ENCODE measurements at regions not wholly inside any gene's neighbourhood (a gene's known extent, or its start where the extent isn't known, plus 50 kb on each side); places are given as distances from the start of the nearest gene placed in this dataset.

DNA sequence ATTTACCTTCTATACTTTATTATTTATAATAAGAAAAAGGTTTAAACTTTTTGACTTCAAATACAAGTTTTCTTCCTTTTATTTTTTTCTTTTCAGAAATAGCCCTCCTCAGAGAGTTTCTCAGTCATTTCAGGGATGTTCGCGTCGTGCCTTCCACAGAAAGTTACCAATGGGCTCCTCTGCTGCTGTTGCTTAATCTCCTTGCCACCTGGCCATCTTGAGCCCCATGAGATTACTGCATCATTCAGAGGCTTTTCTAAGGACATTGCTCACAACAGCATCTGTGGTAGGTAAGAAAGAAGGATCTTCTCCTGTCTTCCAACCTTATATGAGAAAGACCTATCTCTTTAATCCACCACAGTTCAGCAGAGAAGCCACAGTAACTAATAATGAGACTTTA lies 1361.9 kb upstream of the ADGRL3 start:
- peaks cover 10% of the 10 kb centered on the region for H3K9me3 Mint-ChIP-seq
- intact Hi-C loops (cut with micrococcal nuclease): no loop called here
- H3K27me3 Mint-ChIP-seq (ENCODE audit: low read depth): no peaks in the 10 kb centered on the region
- H3K27ac Mint-ChIP-seq: no peak overlapping the region
- H3K4me1 Mint-ChIP-seq (ENCODE audit: low read depth): no peaks in the 10 kb centered on the region
- H3K36me3 Mint-ChIP-seq (ENCODE audit: low read depth): no peaks in the 10 kb centered on the region
- no peak for DNase-seq (ENCODE audit: low spot score)
- no peak overlapping the region for H3K4me3 Mint-ChIP-seq (ENCODE audit: low read depth)

GRCh38 chr4:59841698-59842097 lies 1358.4 kb upstream of the ADGRL3 start:
- no peak for DNase-seq (ENCODE audit: low spot score)
- H3K4me1 Mint-ChIP-seq (ENCODE audit: low read depth): no peaks in the 10 kb centered on the region
- H3K27me3 Mint-ChIP-seq (ENCODE audit: low read depth): no peaks in the 10 kb centered on the region
- peaks cover 23% of the 10 kb centered on the region for H3K9me3 Mint-ChIP-seq
- intact Hi-C loops (cut with micrococcal nuclease): no loop called here
- no peak overlapping the region for H3K4me3 Mint-ChIP-seq (ENCODE audit: low read depth)
- no peaks in the 10 kb centered on the region for H3K36me3 Mint-ChIP-seq (ENCODE audit: low read depth)
- no peak overlapping the region for H3K27ac Mint-ChIP-seq

DNA sequence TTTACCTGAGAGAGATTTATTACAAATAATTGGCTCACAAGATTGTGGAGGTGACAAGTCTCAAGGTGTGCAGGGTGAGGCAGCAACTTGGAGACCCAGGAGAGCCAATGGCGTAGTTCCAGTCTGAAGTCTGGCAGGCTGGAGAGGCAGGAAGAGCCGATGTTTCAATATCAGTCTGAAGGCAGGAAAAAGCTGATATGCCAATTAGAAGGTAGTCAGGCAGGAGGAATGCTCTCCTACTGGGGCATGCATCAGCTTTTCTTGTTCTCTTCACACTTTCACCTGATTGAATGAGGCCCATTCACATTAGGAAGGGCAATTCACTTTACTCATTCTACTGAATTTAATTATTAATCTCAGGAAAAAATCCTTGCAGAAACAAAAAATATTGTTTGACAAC lies 1351.7 kb upstream of the ADGRL3 start:
- H3K27me3 Mint-ChIP-seq (ENCODE audit: low read depth): no peaks in the 10 kb centered on the region
- H3K36me3 Mint-ChIP-seq (ENCODE audit: low read depth): no peaks in the 10 kb centered on the region
- no peak overlapping the region for H3K27ac Mint-ChIP-seq
- no peak for DNase-seq (ENCODE audit: low spot score)
- H3K9me3 Mint-ChIP-seq: peaks cover 15% of the 10 kb centered on the region
- H3K4me1 Mint-ChIP-seq (ENCODE audit: low read depth): no peaks in the 10 kb centered on the region
- intact Hi-C loops (cut with micrococcal nuclease): no loop called here
- no peak overlapping the region for H3K4me3 Mint-ChIP-seq (ENCODE audit: low read depth)

DNA sequence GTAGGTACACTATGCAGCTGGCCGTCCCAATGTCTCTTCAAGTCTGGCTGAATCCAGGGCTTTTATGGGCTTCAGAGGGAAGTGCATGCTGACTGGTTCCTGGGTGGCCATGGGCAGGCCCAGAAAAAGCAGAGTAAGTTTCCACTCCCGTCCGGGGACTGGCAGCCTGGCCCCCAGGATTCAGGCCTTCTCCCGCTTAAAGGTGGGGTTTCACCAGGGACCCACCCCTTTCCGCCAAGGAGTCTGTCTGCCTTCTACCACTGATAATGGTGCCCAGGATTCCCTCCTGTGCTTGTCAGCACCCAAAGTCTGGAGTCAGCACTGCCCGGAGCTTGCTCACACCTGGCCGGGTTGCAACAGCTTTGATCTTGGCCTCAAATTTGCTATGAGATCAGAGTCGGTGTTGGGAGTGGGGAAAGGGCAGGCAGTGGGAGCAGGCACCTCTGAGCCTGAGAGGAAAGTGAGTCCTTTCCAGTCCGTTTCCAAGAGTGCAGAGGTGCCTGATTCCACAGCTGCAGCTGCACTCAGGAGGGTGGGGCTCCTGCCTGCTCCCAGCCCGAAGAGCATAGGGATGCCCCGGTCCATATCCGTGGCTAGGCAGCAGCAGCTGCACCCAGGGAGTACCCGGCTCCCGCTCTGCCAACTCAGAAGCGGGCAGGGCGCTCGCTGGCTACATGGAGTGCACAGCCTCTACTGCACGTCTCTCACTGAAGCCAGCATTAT lies 1344.3 kb upstream of the ADGRL3 start:
- Mint-ChIP-seq H3K27me3 (ENCODE audit: low read depth) (no peaks in the 10 kb centered on the region), H3K27ac (no peak overlapping the region), H3K36me3 (ENCODE audit: low read depth) (no peaks in the 10 kb centered on the region), H3K9me3 (peaks cover 6% of the 10 kb centered on the region), H3K4me3 (ENCODE audit: low read depth) (no peak overlapping the region), H3K4me1 (ENCODE audit: low read depth) (no peaks in the 10 kb centered on the region)
- no peak for DNase-seq (ENCODE audit: low spot score)
- intact Hi-C loops (cut with micrococcal nuclease): no loop called here

- H3K36me3 Mint-ChIP-seq (ENCODE audit: low read depth): no peaks in the 10 kb centered on the region
- intact Hi-C loops (cut with micrococcal nuclease): no loop called here
These were observed 1331.1 kb upstream of the ADGRL3 start for GRCh38 chr4:59869056-59869455.

GRCh38 chr4:59869559-59869958 lies 1330.6 kb upstream of the ADGRL3 start:
- Mint-ChIP-seq H3K36me3 (ENCODE audit: low read depth) (no peaks in the 10 kb centered on the region), H3K27ac (no peak overlapping the region)
- no peak for DNase-seq (ENCODE audit: low spot score)

More at GRCh38 chr4:59869056-59869455, 1331.1 kb upstream of the ADGRL3 start:
- Mint-ChIP-seq H3K9me3 (peaks cover 36% of the 10 kb centered on the region), H3K4me1 (ENCODE audit: low read depth) (no peaks in the 10 kb centered on the region), H3K27ac (no peak overlapping the region), H3K27me3 (ENCODE audit: low read depth) (no peaks in the 10 kb centered on the region), H3K4me3 (ENCODE audit: low read depth) (no peak overlapping the region)
- DNase-seq (ENCODE audit: low spot score): no peak

DNA sequence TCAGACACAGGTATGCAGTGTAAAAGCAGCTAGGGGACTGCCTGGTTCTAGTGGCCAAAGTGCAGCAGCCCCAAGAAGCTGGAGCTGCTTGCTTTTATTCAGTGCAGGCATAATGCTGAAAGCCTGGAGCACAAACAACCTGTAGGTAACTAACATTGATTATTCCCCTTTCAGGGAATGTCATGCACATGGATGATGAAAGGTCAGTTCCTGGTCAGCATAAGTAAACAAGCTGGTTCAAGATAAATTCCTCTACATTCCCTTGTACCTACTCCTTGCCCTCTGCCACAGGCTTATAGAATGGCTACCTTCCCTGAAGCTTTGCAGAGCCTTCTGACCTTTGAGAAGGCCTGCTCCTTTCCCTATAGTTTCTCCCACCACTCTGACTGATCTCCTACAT lies 1318.5 kb upstream of the ADGRL3 start:
- no peaks in the 10 kb centered on the region for H3K36me3 Mint-ChIP-seq (ENCODE audit: low read depth)
- DNase-seq (ENCODE audit: low spot score): no peak
- no peak overlapping the region for H3K4me3 Mint-ChIP-seq (ENCODE audit: low read depth)
- intact Hi-C loops (cut with micrococcal nuclease): no loop called here
- H3K27ac Mint-ChIP-seq: no peak overlapping the region
- H3K9me3 Mint-ChIP-seq: peaks cover 14% of the 10 kb centered on the region
- no peaks in the 10 kb centered on the region for H3K27me3 Mint-ChIP-seq (ENCODE audit: low read depth)
- H3K4me1 Mint-ChIP-seq (ENCODE audit: low read depth): no peaks in the 10 kb centered on the region

More at GRCh38 chr4:59869559-59869958, 1330.6 kb upstream of the ADGRL3 start:
- H3K4me3 Mint-ChIP-seq (ENCODE audit: low read depth): no peak overlapping the region
- intact Hi-C loops (cut with micrococcal nuclease): no loop called here
- H3K27me3 Mint-ChIP-seq (ENCODE audit: low read depth): no peaks in the 10 kb centered on the region
- H3K4me1 Mint-ChIP-seq (ENCODE audit: low read depth): no peaks in the 10 kb centered on the region
- peaks cover 36% of the 10 kb centered on the region for H3K9me3 Mint-ChIP-seq

- H3K36me3 Mint-ChIP-seq (ENCODE audit: low read depth): no peaks in the 10 kb centered on the region
- no peak overlapping the region for H3K27ac Mint-ChIP-seq
- H3K27me3 Mint-ChIP-seq (ENCODE audit: low read depth): no peaks in the 10 kb centered on the region
- no peak for DNase-seq (ENCODE audit: low spot score)
- intact Hi-C loops (cut with micrococcal nuclease): no loop called here
- no peaks in the 10 kb centered on the region for H3K4me1 Mint-ChIP-seq (ENCODE audit: low read depth)
- peaks cover 20% of the 10 kb centered on the region for H3K9me3 Mint-ChIP-seq
- H3K4me3 Mint-ChIP-seq (ENCODE audit: low read depth): no peak overlapping the region
These were observed 1295.8 kb upstream of the ADGRL3 start for GRCh38 chr4:59904331-59904730.

- Mint-ChIP-seq H3K4me1 (ENCODE audit: low read depth) (no peaks in the 10 kb centered on the region), H3K36me3 (ENCODE audit: low read depth) (no peaks in the 10 kb centered on the region), H3K9me3 (peaks cover 11% of the 10 kb centered on the region), H3K4me3 (ENCODE audit: low read depth) (no peak overlapping the region), H3K27ac (no peak overlapping the region), H3K27me3 (ENCODE audit: low read depth) (no peaks in the 10 kb centered on the region)
- no peak for DNase-seq (ENCODE audit: low spot score)
- intact Hi-C loops (cut with micrococcal nuclease): no loop called here
These were observed 1279.7 kb upstream of the ADGRL3 start for GRCh38 chr4:59920416-59920815.

DNA sequence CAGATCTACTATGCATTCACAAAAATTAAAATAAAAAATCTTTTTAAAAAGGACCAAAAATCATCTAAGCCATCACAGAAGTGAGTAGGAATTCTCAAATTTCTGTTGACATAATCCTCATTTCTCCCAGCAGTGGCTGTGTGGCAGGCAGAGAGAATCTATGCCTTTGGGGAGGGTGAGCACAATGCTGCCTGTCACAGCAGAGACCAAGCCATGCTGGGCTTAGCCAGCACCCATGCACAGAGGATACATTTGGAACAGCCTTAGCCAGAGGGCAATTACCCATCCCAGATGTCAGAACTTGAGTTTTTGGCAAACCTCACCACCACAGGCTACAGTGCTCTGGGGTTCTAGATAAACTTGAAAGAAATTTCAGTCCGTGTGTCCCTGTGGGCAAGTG lies 1274.8 kb upstream of the ADGRL3 start:
- Mint-ChIP-seq H3K4me3 (ENCODE audit: low read depth) (no peak overlapping the region), H3K9me3 (peaks cover 35% of the 10 kb centered on the region), H3K4me1 (ENCODE audit: low read depth) (no peaks in the 10 kb centered on the region), H3K27me3 (ENCODE audit: low read depth) (no peaks in the 10 kb centered on the region), H3K36me3 (ENCODE audit: low read depth) (no peaks in the 10 kb centered on the region), H3K27ac (no peak overlapping the region)
- DNase-seq (ENCODE audit: low spot score): no peak
- intact Hi-C loops (cut with micrococcal nuclease): no loop called here

GRCh38 chr4:59936566-59936965 lies 1263.6 kb upstream of the ADGRL3 start:
- no peaks in the 10 kb centered on the region for H3K36me3 Mint-ChIP-seq (ENCODE audit: low read depth)
- intact Hi-C loops (cut with micrococcal nuclease): no loop called here
- peaks cover 15% of the 10 kb centered on the region for H3K9me3 Mint-ChIP-seq
- H3K27me3 Mint-ChIP-seq (ENCODE audit: low read depth): no peaks in the 10 kb centered on the region
- H3K27ac Mint-ChIP-seq: no peak overlapping the region
- no peaks in the 10 kb centered on the region for H3K4me1 Mint-ChIP-seq (ENCODE audit: low read depth)
- DNase-seq (ENCODE audit: low spot score): no peak
- H3K4me3 Mint-ChIP-seq (ENCODE audit: low read depth): no peak overlapping the region

DNA sequence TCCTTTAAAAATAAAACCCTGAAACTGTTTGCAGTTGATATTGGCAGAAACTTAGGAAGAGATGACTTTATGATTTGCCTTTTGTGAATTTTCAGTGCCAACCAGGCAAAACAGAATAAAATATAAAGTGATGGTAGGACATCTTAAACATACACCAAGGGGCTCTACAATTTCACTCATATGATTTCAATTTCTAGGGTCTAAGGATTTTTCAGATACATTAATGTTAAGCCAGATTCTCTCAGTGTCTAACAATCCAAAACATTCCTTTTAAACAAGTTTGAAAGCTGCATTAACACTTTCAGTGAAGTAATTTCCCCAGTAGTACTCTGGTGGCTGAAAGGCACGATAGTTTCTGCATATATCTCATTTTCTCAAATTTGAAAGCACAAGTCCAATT lies 1262.0 kb upstream of the ADGRL3 start:
- no peak overlapping the region for H3K27ac Mint-ChIP-seq
- no peak for DNase-seq (ENCODE audit: low spot score)
- H3K27me3 Mint-ChIP-seq (ENCODE audit: low read depth): no peaks in the 10 kb centered on the region
- H3K4me1 Mint-ChIP-seq (ENCODE audit: low read depth): no peaks in the 10 kb centered on the region
- intact Hi-C loops (cut with micrococcal nuclease): no loop called here
- peaks cover 12% of the 10 kb centered on the region for H3K9me3 Mint-ChIP-seq
- no peak overlapping the region for H3K4me3 Mint-ChIP-seq (ENCODE audit: low read depth)
- no peaks in the 10 kb centered on the region for H3K36me3 Mint-ChIP-seq (ENCODE audit: low read depth)

DNA sequence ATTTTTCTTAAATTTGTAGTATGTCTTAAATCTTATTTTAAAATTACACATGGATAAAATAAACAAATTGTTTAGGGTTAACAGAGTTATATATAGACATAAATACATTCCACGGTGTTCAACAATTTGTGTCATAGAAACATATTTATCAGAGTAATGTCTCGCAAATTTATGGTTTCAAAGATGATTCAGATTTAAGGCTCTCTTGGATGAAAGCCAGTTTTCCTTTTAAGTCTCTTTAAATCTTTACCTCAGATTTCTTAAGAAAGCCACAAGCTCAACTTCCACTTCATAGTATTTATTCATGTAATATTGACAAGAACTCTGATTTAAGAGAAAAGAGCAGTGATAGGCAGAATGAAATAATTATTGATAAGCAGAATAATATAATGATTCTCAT lies 1254.8 kb upstream of the ADGRL3 start:
- Mint-ChIP-seq H3K9me3 (peaks cover 33% of the 10 kb centered on the region), H3K36me3 (ENCODE audit: low read depth) (no peaks in the 10 kb centered on the region), H3K4me3 (ENCODE audit: low read depth) (no peak overlapping the region), H3K27me3 (ENCODE audit: low read depth) (no peaks in the 10 kb centered on the region), H3K4me1 (ENCODE audit: low read depth) (no peaks in the 10 kb centered on the region), H3K27ac (no peak overlapping the region)
- DNase-seq (ENCODE audit: low spot score): no peak
- intact Hi-C loops (cut with micrococcal nuclease): no loop called here

- intact Hi-C loops (cut with micrococcal nuclease): no loop called here
- no peak for DNase-seq (ENCODE audit: low spot score)
- Mint-ChIP-seq H3K4me1 (ENCODE audit: low read depth) (no peaks in the 10 kb centered on the region), H3K27ac (no peak overlapping the region), H3K27me3 (ENCODE audit: low read depth) (no peaks in the 10 kb centered on the region), H3K9me3 (peaks cover 38% of the 10 kb centered on the region), H3K36me3 (ENCODE audit: low read depth) (no peaks in the 10 kb centered on the region), H3K4me3 (ENCODE audit: low read depth) (no peak overlapping the region)
These were observed 1254.4 kb upstream of the ADGRL3 start for GRCh38 chr4:59945716-59946115.

Measured in activated T-helper 2 cell treated with anti-CD3 and anti-CD28 coated beads, Interferon-gamma antibody, Interleukin-2, Interleukin-4, amounts not matched to agents 10 μg/mL and 5 μg/mL and 100 μg/mL, durations not matched to agents 14 hours and 24 hours and 36 hours (primary cell).